HG03565 (cell line): ENCODE measurements at regions not wholly inside any gene's neighbourhood (a gene's known extent, or its start where the extent isn't known, plus 50 kb on each side); places are given as distances from the start of the nearest gene placed in this dataset.
"Not testable (repeated sequence)": the region's sequence is repeated elsewhere in the genome, so short reads cannot be mapped to it uniquely, and the experiment has no call there.

Experiments used
- ATAC-seq: cut with Tn5 transposase; IDR thresholded peaks from one replicate; pipeline ENCODE4 v1.9.1; 2021; ENCODE audit warnings: mild to moderate bottlenecking, moderate library complexity; ENCODE audit not compliant: unreplicated experiment

DNA sequence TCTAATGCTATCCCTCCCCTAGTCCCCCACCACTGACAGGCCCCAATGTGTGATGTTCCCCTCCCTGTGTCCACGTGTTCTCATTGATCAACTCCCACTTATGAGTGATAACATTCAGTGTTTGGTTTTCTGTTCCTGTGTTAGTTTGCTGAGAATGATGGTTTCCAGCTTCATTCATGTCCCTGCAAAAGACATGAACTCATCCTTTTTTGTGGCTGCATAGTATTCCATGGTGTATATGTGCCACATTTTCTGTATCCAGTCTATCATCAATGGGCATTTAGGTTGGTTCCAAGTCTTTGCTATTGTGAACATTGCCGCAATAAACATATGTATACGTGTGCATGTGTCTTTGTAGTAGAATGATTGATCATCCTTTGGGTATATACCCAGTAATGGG, 153.1 kb downstream of the OR13H1 start:
- not testable (repeated sequence) for ATAC-seq

DNA sequence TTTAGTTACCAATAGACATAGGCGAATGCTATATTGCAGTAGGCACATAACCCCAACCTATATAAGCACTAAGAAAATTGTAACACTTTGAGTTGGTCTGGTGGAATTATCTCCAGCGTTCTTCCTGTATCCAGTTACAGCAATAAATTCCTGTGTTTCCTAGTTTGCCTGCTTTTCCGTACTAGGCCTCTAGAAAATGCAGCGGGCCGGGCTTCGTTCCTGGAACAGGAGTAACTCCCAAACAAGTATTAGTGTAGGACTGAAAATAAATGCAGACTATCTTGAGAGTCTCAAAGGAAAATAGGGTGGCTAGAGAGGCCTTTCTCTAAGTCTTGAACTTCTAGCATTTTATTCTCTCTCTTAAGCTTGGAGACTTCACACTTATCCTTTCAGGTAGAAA, 159.8 kb downstream of the OR13H1 start:
- no peak for ATAC-seq

DNA sequence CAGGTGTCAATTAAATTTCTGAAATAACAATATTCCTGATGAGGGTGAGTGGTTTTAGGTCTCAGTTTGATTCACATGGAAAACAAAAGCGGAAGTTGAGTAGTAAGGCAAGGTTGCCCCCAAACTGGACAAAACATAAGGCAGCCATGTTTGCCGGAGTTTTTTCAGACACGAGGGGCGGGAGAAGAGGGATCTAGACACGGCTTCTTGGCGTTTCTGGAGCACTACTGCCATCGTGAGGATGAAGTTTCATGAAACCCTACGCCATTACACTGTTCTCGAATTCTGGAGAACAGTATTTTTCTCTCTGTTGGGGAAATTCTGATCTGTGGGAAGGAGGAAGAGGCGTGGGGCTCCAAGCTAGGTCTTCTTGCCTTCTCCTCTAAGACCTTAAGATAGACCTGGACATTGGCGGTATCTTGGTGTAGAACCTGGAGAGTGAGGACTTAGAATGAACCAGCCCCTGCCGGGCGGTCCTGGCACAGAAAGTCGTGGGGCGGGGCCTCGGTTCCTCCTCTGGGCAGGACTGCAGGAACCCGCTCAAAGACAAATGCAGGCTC, 160.3 kb downstream of the OR13H1 start:
- no peak for ATAC-seq

DNA sequence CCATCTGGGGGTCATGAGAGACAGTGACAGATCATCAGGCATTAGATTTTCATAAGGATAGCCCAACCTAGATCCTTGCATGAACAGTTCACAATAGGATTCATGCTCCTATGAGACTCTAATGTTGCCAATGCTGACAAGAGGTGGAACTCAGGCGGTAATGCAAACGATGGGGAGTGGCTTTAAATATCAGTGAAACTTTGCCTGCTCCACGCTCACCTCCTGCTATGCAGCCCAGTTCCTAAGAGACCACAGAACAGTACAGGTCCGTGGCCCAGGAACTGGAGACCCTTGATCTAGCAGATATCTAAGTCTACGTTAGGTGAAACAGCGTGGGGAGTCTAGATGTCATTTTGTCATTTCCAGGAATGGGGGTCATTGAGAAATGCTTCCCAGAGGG, 165.7 kb downstream of the OR13H1 start:
- no peak for ATAC-seq

DNA sequence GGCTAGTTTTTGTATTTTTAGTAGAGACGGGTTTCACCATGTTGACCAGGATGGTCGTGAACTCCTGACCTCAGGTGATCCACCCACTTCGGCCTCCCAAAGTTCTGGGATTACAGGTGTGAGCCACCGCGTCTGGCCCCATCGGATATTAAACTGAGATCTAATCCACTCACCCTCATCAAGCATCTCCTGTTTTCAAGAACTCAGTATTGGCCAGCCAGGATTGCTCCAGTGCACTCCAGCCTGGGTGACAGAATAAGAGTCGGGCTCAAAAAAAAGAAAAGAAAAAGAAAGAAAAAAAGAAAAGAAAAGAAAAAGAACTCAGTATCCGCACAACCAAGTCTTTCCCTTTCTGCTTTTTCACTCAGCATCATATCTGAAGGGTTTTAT, 167.6 kb downstream of the OR13H1 start:
- ATAC-seq: no peak

DNA sequence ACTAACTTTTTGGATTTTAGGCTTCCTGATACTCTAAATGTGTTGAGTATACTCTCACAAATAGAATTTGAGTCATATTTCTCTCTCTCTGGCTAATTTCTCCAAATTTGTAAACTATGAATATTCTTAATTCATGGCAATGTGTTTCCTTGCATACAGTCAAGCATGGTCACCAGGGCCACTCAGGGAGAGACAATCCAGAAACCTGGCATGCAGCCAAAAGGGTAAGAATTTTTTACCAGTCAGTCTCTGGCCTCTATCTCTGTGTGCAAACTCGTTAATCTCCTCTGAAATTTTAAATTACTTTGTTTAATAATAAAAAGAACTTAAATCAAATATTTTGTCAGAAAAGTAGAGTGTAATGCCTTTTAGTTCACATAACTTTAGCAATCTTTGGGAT, 179.8 kb downstream of the OR13H1 start:
- no peak for ATAC-seq

DNA sequence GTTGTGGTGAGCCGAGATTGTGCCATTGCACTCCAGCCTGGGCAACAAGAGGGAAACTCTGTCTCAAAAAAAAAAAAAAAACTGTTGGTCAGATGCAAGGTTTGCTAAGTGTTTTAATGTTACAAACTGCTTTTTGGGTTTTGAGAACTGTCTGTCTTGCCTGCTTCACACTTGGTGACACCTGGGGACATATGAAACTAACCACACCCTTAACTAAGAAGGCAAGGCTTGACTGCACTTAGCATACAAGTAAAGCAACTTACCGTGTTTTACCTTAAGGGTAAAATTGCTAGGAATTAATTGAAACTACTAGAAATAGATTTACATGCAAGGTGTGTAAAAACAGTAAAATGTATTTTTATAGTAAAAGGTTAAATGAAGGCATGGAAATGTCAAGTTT, 180.4 kb downstream of the OR13H1 start:
- ATAC-seq: no peak

DNA sequence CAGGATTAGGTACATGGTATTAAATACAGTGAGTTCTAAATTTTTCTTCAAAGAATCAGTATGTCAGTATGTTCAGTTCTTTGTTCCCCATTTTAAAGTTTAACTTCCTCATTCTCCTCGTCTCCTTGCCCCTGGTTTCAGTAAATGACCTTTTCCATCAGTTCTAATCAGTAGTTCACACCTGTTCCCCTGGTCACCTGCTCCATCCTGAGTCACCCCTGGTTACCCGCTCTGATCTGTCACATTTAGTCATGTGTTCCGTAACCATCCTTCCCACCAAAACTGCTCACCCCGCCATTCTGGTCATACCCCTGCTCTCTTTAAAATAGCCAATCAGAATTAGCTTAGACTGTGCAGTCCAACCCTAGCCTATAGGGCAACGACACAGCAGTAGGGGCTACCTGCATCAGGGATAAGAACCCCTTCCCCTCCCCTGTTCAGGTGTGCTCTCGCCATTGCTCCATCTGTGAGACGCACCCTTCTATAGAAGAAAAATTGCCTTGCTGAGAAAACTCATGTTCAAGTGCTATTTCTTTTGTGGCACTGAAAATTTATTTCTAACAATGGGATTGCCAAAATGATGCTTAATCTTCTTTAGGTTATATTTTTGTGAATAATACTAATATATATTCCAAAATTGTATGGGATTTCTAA, 181.3 kb downstream of the OR13H1 start:
- ATAC-seq: no peak

DNA sequence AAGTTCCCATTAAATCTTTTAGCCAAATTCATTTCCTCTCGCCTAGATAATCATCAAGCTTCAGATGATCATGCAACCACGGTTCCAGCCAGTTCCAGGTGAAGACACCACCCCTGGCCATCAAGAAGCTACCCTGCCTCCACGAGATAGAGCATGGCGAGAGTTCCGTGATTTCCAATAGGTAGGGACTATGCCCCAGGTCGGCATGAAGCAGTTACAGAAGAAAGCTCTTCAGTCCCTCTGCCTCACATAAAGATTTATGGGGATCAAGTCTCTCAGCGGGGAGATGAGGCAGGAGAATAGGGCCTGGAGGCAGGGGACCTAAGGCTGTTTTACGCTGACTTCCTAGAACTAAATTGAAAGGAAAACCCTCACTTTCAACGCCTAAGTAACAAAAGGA, 183.9 kb downstream of the OR13H1 start:
- ATAC-seq: no peak

DNA sequence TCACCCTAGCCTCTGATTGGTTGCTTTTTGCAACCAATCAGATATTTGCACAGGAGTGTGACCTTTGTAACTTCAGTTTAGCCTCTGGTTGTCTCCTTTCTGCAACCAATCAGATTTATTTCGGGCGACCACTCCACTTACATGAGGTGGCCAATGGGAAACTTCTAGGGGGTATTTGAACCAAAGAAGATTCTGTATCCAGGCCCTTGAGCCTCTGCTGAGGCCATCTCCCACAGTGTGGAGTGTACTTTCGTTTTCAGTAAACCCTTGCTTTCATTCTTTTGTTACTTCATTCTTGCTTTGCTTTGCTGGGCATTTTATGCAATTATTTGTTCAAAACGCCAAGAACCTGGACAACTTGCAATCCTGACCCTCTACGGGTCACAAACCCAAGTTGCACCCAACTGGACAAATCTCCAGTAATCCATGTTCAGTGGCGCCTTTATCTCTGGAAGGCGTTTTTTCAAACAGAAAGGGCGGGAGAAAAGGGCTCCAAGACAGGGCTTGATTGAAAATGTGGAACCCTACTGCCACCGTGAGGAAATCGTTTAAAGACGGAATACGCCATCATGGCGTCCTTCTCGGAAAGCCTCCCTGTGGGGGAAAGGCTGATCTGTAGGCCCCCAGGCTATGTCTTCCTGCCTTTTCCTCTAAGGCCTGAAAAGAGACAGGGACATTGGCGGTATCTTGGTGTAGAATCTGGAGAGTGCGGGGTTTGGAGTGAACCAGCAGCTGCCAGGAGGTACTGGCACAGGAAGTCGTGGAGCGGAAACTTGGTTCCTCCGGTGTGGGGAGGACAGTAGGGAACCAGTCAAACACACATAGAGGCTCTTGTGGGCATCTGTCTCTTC, 184.6 kb downstream of the OR13H1 start:
- no peak for ATAC-seq

DNA sequence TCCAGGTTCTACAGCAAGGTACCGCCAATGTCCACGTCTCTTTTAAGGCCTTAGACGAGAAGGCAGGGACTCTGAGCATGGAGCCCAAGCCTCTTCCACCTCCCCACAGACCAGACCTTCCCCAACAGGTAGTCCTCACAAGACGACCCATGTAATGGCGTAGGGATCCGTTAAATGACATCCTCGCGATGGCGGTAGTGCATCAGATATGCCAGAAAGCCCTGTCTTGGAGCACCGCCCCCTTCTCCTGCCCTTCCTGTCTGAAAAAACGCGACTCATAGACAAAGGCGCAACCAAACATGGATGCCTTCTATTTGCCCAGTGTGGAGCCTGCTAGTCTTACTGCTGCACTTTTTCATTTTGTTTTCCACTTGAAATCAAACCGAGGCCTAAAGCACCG, 185.4 kb downstream of the OR13H1 start:
- no peak for ATAC-seq

DNA sequence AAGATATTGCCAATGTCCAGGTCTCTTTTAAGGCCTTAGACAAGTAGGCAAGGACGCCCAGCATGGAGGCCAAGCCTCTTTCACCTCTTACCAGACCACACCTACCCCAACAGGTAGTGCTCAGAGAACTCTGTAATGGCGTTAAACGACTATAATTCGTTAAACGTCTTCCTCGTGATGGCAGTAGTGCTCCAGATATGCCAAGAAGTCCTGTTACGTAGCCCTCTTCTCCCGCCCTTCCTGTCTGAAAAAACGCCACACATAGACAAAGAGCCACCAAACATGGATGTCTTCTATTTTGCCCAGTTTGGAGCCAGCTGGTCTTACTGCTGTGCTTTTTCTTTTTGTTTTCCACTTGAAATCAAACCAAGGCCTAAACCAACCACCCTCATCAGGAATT, 190.7 kb downstream of the OR13H1 start:
- ATAC-seq: no peak

DNA sequence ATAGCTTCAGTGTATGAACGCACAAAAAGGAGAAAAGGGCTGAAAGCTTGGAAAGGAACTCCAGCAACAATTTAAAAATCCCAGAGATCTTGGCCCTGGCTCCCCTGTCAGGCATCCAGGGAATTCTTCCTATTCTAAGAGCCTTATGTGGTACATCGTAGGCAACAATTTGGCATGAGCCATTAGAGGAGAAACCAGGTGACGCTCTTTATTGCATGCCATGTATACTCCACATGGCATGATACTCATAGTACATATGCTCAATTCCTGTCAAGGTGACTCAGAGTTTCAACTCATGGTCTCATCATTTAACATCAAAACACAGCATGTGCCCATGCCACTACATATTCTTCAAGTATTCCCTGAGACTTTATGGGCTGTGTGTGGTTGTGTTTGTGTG, 191.3 kb downstream of the OR13H1 start:
- ATAC-seq: no peak

DNA sequence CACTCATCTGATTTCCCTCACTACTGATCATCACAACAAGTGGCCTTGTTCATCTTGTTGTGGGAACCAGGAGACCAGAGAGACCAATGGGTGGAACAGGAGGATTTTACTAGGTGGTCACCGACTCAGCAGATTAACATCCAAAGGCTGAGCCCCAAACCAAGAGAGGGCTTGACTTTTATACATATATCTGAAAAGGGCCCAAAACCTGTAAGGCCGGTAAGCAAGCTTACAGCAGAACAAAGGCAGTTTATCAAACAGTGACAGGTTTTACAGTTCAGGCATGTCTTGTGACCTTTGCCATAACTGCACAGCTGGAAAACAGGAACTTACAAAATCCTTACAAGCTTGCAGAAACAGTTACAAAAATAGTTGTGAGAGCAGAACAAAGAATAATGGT, 195.9 kb downstream of the OR13H1 start:
- ATAC-seq: no peak

DNA sequence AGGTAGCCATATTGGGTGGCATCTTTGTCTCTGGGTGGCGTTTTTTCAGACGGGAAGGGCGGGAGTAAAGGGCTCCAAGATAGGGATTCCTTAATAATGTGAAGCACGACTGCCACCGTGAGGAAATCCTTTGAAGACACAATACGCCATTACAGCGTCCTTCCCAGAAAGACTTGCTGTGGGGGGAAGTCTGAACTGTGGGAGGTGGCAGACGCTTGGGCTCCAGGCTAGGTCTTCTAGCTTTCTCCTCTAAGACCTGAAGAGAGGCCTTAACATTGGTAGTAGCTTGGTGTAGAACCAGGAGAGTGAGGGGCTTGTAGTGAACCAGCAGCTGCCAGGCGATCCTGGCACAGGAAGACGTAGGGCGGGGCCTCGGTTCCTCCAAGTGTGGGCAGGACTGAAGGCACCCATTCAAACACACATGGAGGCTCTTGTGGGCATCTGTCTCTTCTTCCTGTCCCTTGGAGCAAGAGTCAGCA, 197.3 kb downstream of the OR13H1 start:
- no peak for ATAC-seq

DNA sequence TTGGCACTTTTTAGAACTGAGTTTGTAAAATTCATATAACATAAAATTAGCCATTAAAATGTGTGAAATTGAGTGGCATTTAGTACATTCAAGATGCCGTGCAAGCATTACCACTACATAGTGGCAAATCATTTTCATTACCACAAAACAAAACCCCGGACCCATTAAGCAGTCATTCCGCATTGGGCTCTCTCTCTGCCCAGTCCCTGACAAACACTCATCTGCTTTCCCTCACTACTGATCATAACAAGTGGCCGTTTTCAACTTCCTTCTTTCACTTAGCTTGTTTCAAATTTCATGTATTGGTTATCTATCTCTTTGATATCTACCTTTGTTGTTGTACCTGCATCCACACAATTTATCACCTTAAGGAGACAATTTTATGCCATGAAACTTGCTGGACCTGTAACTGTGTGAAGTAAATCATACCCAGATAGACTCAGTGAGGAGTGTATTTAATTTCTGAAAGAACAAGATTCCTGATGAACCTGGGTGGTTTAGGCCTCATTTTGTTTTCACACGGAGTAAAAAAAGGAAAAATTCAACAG, 202.1 kb downstream of the OR13H1 start:
- no peak for ATAC-seq

DNA sequence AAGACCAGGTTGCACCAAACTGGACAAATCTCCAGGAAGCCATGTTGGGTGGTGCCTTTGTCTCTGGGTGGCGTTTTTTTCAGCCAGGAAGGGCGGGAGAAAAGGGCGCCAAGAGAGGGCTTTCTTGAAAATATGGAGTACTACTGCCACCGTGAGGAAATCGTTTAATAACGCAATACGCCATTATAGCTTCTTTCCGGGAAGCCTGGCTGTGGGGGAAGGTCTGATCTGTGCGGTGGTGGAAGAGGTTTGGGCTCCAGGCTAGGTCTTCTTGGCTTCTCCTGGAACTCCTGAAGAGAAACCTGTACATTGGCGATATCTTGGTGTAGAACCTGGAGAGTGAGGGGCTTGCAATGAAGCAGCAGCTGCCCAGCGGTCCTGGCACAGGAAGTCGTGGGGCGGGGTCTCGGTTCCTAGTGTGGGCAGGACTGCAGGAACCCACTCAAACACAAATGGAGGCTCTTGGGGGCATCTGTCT, 202.7 kb downstream of the OR13H1 start:
- ATAC-seq: no peak

DNA sequence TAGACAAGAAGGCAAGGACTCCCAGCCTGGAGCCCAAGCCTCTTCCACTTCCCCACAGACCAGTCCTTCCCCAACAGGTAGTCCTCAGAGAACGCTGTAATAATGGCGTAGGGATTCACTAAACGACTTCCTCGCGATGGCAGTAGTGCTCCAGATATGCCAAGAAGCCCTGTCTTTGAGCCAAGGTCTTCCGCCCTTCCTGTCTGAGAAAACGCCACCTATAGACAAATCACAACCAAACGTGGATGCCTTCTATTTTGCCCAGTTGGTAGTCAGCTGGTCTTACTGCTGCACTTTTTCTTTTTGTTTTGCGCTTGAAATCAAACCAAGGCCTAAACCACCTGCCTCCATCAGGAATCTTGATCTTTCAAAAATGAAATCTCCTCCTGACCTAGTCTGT, 203.3 kb downstream of the OR13H1 start:
- ATAC-seq: no peak

DNA sequence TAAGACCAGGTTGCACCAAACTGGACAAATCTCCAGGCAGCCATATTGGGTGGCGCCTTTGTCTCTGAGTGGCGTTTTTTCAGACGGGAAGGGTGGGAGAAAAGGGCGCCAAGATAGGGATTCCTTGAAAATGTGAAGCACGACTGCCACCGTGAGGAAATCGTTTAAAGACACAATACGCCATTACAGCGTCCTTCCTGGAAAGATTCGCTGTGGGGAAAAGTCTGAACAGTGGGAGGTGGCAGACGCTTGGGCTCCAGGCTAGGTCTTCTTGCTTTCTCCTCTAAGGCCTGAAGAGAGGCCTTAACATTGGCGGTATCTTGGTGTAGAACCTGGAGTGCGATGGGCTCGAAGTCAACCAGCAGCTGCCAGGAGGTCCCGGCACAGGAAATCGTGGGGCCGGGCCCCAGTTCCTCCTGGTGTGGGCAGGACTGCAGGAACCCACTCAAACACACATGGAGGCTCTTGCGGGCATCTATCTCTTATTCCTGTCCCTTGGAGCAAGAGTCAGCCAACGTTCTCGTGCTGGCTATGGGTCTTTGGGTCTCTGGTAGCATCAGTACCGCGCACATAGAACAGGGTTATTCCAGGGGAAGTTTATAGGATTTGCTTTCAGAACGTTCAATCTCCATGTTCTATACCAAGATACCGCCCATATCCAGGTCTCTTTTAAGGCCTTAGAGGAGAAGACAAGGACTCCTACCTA, 208.8 kb downstream of the OR13H1 start:
- no peak for ATAC-seq

DNA sequence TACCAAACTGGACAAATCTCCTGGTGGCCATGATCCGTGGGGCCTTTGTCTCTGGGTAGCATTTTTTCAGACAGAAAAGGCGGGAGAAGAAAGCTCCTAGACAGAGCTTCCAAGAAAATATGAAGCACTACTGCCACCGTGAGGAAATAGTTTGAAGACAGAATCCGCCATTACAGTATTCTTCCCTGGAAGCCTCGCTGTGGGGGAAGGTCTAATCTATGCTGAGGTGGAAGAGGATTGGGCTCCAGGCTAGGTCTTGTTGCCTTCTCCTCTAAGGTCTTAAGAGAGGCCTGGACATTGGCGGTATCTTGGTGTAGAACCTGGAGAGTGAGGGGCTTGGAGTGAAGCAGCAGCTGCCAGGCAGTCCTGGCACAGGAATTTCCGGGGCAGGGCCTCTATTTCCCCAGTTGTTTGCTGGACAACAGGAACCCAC, 218.9 kb downstream of the OR13H1 start:
- ATAC-seq: no peak

DNA sequence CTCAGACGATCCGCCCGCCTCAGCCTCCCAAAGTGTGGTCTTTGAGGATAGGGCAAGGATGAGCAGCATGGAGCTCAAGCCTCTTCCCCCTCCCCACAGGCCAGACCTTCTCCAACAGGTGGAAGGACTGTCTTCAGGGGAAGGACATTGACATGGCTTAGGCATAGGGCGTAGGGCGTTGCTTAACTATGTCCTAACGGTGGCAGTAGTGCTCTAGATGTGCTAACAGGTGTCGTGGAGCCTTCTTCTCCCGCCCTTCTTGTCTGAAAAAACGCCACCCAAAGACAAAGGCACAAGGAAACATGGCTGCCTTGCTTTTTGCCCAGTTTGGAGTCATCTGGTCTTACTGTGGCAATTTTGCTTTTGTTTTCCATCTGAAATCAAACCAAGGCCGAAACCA, 219.8 kb downstream of the OR13H1 start:
- ATAC-seq: no peak
